Right hindlimb (tissue), 1 donor: ENCODE measurements at regions not wholly inside any gene's neighbourhood (a gene's known extent, or its start where the extent isn't known, plus 50 kb on each side); places are given as distances from the start of the nearest gene placed in this dataset.

ENCODE experiments used
- DNase-seq: peaks from one replicate; pipeline ENCODE4 v3.0.0-alpha.2; 2018

DNA sequence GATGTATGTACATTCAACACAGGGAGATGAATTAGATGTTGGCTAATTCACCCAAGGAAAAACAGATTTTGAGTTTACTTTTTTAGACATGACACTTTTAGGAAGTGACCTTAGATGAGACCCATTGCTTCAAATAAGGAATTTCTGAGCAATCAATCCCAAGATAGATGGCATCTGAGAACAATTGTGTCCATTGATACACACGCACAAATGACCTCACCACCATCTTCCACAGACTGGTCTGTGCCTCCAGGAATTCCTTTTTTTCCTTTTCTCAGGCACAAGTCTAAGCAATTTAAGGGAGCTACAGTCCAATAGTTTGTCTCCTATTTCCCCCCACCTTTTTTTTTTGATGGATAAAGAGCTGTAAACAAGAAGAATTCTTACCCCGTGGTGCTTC is 265.3 kb downstream of the TBL1XR1 start:
- DNase-seq = no peak

GRCh38 chr3:176930942-176931341 is 266.3 kb downstream of the TBL1XR1 start:
- DNase-seq = no peak

DNA sequence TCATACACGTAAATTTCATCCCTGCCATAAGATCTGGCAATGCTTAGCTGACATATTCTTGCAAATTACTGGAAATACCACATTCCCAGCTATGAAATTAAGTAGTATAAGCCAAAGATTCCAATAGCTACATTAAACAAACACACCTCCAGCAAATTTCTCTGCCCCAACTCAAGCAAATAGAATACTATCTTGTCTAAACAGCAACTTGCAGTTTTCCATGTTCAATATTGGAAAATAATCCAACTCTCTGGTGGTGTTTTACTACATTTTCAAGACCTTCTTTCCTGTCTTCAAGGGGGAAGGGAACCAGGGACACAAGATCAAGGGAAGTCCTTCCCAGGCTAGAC is 268.7 kb downstream of the TBL1XR1 start:
- DNase-seq = no peak

GRCh38 chr3:176927706-176928581 is 269.3 kb downstream of the TBL1XR1 start:
- DNase-seq = no peak

GRCh38 chr3:176927280-176927679 is 270.0 kb downstream of the TBL1XR1 start:
- DNase-seq = no peak

DNA sequence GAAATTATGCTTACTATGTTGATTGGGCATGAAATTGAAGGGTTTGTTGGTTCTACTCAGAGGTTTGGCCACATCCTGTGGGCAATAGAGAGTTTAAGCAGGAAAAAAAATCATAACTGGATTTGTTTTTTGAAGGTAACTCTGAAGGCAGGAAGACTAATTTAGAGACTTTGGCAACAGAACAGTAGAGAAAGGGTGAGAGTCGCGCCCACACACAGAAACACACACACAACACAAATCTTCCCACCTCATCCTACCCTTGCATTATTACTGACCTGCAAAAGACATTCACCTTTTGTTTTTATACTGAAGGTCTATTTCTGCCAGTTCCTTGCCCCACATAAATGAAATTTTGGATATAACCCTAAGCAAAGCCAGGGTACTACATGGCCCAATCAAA is 270.6 kb downstream of the TBL1XR1 start:
- DNase-seq = no peak

DNA sequence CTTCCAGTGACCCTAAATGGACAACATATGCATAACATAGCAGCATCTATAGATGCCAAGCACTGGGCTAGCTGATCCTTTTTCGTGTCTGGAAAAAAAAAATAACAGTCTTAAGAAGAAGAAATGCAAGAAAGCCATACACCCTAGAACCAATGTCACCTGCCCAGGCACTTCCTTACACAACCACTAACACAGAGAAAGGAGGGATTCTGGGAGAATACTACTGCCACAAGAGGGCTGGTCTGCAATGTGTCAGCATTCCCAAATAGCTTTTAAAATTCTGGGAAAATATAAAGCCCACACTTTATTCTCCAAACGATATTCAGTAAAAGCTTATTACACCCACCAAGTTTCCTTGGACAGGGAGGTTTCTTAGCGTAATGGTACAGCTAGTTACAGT is 271.2 kb downstream of the TBL1XR1 start:
- DNase-seq = no peak

DNA sequence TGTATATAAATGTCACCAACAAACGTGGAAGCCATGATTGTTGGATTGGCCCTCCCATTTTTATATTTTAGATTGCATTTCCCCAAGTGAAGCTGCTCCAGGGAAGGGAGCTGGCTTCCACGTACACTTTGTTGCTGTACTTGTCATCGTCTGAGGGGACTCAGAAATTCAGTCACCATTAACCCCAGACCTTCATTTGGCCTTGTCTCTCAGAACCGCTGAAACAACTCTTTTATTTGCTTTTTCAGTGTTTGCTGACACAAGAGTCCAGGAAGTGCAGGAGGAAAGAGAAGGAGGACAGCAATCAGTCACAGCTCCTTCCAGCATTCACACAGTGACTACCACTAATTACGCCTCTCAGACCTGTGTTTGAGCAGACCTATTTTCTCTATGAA is 276.5 kb downstream of the TBL1XR1 start:
- no peak for DNase-seq

- DNase-seq = peak; percentile 59
These were observed 277.2 kb downstream of the TBL1XR1 start for GRCh38 chr3:176919836-176920765.

GRCh38 chr3:176916777-176917176 is 280.5 kb downstream of the TBL1XR1 start:
- no peak for DNase-seq

DNA sequence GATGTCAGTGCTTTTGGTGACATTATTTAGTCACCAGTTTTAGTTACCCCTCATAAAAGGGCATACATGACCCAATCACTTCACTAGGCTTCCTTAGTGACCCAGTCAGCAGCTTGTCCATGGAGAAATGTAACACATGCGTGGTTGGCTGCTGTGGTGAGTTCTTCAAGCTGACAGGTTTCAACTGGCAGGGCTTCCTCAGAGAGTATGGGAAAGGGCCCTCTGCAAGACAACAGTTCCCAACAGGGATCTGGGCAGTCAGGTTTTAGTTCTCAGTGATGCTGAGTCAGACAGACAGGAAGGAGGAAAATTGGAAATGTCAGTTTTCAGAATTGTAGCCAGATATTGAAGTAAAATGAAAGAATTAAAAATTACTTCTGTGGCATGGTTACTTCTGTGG is 282.5 kb downstream of the TBL1XR1 start:
- no peak for DNase-seq

DNA sequence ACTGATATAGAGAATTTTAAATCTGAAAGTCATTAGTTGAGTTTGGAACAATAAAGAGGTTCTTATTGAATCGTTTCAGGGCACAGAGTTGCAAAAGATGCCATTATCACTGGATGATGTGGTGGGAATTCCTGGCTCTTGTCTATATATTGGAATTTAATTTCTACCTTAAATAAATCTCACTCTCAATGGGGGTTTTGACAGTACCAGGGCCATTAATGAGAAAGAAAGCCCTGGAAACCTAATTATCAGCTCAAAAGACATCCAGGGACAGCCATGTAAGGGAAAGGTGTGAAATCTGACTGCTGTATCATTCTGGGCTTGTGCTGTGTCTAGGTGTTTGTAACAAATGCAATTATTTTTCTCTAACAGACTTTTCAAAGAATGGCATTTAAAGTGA is 285.7 kb downstream of the TBL1XR1 start:
- no peak for DNase-seq

DNA sequence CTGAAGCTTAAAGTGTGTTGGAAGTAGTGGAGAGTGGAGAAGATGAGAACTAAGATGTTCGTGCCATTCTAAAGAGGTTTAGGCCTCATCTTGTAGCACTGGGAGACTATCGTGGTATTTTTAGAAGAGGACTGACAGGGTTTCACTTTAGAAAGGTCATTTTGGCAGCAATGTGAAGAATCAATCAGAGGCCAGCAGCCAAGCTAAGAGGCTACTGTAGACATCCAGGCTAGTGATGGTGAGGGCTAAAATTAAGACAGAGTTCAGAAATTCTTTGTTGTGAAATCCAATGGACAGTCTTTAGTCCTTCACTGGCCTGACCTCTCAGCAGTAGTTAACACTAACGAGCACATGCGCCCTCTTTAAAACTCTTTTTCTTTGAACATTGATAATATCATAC is 288.2 kb downstream of the TBL1XR1 start:
- DNase-seq = no peak

DNA sequence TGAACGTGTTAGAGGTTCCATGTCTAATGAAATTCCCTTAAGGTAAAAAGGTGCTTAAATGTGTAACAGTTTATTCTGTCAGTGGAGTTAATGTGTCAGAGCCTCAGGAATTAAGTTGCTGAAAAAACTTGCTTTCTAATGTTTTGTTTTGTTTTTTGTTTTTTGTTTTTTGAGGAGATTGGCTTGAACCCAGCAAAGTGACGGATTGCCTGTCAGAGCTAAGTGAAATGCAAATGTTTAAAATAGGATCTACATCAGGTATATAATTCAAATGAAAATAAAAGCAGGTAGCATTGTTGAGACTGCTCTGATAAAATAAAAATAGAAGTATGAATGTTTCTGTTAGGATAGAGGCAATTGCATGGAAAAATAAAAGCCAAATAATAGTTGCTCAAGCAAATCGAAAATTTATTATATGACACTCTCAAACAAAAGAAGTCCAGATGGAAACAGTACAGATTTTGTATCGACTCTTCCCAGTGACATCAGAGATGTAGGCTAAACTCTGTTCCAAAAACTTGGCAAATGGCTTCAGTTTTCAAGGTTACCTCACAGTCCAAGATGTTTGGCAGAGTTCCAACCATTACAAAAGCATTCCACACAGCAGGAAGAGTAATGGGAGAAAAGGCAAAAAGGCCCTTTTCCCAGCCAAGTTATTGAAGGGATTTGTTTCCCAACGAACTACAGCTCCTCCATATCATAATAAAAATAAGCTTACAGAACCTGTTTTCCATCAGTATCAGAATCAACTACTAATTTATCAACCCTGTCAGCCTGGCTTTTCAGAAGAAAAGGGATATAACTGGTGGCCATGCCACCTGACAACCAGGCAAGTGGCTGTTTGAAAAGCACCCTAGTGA is 291.0 kb downstream of the TBL1XR1 start:
- peak; percentile 72 for DNase-seq

DNA sequence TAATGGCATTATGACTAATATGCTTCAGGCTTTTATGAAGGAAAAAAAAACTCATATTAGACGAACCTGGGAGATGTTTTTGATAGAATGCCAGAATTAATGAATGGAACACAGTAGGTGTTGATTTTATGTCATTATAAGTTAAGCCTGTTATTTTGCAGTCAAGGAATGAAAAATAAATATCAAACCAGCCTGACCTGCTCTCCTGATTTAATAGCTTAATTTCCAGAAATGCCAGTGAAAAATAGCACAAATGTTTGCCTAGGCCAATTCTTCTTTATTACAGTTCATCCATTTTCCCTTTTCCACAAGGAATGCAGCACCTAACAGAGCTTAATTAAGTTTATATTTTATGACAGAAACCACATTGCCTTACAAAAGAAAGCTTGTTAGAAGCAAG is 292.0 kb downstream of the TBL1XR1 start:
- DNase-seq = no peak

DNA sequence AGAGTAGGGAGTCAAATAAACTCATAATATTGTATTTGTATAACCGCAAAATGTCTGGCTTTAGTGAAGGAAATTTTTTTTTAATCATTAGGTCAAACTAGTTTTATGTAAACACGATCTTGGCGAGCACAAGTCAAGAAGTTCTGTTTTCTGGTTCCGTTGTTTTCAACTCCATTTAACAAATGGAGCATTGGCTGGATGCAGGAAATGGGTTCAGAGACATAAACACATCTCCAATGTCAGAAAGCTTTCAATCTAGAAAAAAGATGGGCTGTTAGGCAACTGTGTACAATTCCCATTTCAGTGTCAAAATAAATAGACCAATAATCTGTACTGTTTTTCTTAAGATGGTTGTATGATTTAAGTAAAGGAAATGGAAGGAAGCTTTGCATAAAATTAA is 292.8 kb downstream of the TBL1XR1 start:
- no peak for DNase-seq

GRCh38 chr3:176896640-176897039 is 300.6 kb downstream of the TBL1XR1 start:
- no peak for DNase-seq

DNA sequence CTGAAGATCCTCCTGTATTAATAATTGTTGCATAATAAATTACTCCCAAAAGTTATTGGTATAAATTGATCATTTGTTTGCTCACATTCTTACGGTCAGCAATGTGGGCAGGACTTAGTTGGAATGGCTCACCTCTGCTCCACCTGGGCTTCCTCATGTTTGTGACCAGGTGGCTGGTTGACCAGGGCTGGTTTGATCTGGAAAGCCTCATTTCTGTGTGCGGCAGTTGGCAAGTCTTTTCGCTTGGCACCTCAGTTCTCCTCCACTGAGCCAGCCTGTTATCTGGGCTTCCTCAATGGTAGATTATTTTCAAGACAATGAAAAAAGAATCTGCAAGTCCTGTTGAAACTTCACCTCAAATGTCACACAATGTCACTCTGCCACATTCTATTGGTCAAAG is 301.1 kb downstream of the TBL1XR1 start:
- no peak for DNase-seq

- DNase-seq = no peak
These were observed 317.6 kb downstream of the TBL1XR1 start for GRCh38 chr3:176879710-176880109.

DNA sequence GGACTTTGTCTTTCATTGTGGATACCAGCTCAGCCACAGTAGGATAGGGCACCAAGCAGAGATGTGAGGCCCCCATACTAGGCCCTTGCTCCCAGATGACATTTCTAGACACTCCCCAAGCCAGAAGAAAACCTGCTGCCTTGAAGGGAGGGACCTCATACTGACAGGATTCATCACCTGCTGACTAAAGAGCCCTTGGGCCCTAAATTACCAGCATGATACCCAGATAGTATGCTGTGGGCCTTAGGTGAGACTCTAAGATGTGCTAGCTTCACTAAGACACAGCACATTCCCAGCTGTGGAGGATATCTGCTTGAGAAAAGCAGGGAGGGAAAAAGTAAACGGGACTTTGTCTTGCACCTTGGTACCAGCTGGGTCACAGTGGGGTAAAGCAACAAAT is 324.0 kb downstream of the TBL1XR1 start:
- DNase-seq = no peak

- peak; percentile 33 for DNase-seq
These were observed 324.5 kb downstream of the TBL1XR1 start for GRCh38 chr3:176872771-176873209.

- DNase-seq = no peak
These were observed 326.8 kb downstream of the TBL1XR1 start for GRCh38 chr3:176870451-176870850.
